ENCODE measurements at regions not wholly inside any gene's neighbourhood (a gene's known extent, or its start where the extent isn't known, plus 50 kb on each side); places are given as distances from the start of the nearest gene placed in this dataset.

DNA sequence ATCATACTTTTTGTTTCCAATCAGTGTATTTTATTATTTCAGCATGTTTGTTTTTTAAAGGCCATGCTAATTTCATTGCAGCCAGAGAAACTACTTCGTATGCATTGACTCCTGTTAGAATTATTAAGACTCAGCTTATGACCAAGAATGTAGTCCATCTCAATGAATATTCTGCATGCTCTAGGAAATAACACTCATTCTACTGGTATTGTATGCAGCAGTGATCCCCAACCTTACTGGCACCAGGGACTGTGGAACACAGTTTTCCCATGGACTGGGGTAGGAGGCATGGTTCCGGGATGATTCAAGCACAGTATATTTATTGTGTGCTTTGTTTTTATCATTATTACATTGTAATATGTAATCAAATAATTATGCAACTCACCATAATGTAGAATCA lies 356.9 kb downstream of the DSEL start:
- peaks cover 1% of the 10 kb centered on the region for H3K27me3 Mint-ChIP-seq (ENCODE audit: low read depth)
- no peaks in the 10 kb centered on the region for H3K36me3 Mint-ChIP-seq (ENCODE audit: low read depth)
- TF ChIP-seq, protein P1, sequence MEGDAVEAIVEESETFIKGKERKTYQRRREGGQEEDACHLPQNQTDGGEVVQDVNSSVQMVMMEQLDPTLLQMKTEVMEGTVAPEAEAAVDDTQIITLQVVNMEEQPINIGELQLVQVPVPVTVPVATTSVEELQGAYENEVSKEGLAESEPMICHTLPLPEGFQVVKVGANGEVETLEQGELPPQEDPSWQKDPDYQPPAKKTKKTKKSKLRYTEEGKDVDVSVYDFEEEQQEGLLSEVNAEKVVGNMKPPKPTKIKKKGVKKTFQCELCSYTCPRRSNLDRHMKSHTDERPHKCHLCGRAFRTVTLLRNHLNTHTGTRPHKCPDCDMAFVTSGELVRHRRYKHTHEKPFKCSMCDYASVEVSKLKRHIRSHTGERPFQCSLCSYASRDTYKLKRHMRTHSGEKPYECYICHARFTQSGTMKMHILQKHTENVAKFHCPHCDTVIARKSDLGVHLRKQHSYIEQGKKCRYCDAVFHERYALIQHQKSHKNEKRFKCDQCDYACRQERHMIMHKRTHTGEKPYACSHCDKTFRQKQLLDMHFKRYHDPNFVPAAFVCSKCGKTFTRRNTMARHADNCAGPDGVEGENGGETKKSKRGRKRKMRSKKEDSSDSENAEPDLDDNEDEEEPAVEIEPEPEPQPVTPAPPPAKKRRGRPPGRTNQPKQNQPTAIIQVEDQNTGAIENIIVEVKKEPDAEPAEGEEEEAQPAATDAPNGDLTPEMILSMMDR (IDR thresholded peaks at IDR 0.05) = no peak
- no peak overlapping the region for H3K4me3 Mint-ChIP-seq (ENCODE audit: unreplicated experiment)
- H3K4me1 Mint-ChIP-seq (ENCODE audit: low read depth) = no peaks in the 10 kb centered on the region
- no peak for DNase-seq (ENCODE audit: low spot score)
- H3K27ac Mint-ChIP-seq (ENCODE audit: unreplicated experiment) = no peak overlapping the region
- no peaks in the 10 kb centered on the region for H3K9me3 Mint-ChIP-seq (ENCODE audit: low read depth)

DNA sequence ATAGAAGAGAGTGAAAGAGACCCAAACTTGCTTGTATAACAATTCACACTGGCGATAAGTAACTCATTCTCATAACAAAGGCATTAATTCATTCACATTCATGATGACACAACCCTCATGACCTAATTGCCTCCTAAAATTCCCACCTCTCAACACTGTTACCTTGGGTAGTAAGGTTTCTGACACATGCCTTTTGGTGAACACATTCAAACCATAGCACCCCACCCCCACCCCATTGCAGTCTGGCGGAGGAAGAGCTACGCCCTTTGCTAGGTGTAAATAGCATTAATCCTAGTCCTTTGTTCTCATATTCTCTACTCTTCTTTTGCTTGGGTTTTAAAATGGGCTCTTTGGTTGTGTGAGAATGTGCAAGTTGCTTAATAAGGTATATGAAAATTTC lies 361.5 kb downstream of the DSEL start:
- no peak overlapping the region for H3K27ac Mint-ChIP-seq (ENCODE audit: unreplicated experiment)
- no peaks in the 10 kb centered on the region for H3K4me1 Mint-ChIP-seq (ENCODE audit: low read depth)
- no peaks in the 10 kb centered on the region for H3K9me3 Mint-ChIP-seq (ENCODE audit: low read depth)
- DNase-seq (ENCODE audit: low spot score) = no peak
- H3K4me3 Mint-ChIP-seq (ENCODE audit: unreplicated experiment) = no peak overlapping the region
- TF ChIP-seq, protein P1 (IDR thresholded peaks at IDR 0.05) = no peak
- no peaks in the 10 kb centered on the region for H3K27me3 Mint-ChIP-seq (ENCODE audit: low read depth)
- no peaks in the 10 kb centered on the region for H3K36me3 Mint-ChIP-seq (ENCODE audit: low read depth)

DNA sequence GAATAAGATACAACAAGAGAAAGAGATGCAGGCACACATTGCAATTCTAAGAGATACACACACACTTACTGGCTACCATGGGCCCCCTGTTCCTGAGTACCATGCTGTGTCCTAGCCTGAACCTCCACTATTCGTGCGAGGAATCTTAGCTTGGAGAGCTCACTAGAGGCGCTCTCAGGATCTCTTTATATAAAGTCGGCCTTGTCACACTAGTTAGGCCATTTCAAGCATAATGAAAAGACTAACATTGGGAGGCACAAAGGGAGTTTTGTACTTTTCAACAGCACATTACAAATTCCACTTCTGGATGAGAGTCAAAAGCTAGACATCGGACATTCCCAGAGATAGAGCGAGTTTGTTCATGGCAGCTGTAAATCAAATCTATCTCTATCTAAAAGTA lies 365.2 kb downstream of the DSEL start:
- Mint-ChIP-seq H3K27ac (ENCODE audit: unreplicated experiment) (no peak overlapping the region), H3K4me1 (ENCODE audit: low read depth) (no peaks in the 10 kb centered on the region), H3K9me3 (ENCODE audit: low read depth) (no peaks in the 10 kb centered on the region), H3K36me3 (ENCODE audit: low read depth) (no peaks in the 10 kb centered on the region), H3K27me3 (ENCODE audit: low read depth) (no peaks in the 10 kb centered on the region), H3K4me3 (ENCODE audit: unreplicated experiment) (no peak overlapping the region)
- TF ChIP-seq, protein P1 (IDR thresholded peaks at IDR 0.05) = no peak
- no peak for DNase-seq (ENCODE audit: low spot score)

DNA sequence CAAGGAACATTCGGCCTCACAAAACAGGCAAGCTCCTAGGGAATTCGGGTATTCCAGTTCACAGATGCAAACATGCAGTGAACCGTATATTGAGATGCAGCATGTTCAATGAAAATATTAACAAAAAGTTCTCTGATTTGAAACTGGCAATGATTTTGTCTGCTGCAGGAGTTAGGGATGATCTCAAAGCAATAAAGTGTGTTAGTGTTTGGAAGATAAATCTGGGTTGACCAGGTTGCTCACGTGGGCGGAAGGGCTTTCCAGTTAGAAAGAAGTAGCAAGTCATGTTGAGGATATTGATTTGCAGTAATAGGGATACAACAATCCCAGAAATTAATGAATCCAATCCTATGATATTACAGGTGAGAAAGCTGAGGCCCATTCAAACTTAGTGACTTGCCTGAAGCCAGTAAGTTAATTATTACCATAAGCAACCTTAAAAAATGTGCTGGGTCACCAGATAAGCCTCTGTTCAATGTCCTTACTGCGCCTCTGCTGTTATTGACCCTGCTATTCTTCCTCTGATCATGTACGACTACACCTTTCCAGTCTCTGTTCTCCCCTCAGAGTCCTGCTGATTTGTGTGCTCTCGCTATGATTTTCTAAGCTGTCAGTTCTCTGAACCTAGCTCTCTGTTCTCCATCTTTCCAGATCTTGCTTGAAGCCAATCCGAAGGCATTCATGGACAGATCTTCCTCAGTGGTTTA lies 370.8 kb downstream of the DSEL start:
- TF ChIP-seq, protein P1 (IDR thresholded peaks at IDR 0.05) = no peak
- H3K4me3 Mint-ChIP-seq (ENCODE audit: unreplicated experiment) = no peak overlapping the region
- no peak overlapping the region for H3K27ac Mint-ChIP-seq (ENCODE audit: unreplicated experiment)

DNA sequence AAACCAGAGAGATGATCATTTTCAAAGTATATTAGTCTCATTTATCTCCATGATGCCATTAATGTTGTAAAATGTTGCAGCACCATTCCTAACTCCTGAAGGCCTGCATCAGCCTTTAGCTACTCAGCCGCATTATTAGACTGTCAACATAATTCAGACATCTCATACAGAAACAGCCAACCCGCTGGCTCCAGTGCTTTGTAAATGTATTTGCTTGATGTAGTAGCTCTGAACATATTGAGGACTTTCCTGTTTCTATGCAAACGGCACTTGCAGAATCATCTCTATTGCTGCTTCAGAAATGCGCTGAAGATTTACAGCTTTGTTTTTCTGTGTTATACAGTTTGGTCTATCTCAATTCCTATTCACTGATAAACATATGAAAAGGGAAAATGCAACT lies 372.2 kb downstream of the DSEL start:
- TF ChIP-seq, protein P1 (IDR thresholded peaks at IDR 0.05) = no peak
- no peak overlapping the region for H3K27ac Mint-ChIP-seq (ENCODE audit: unreplicated experiment)
- H3K9me3 Mint-ChIP-seq (ENCODE audit: low read depth) = no peaks in the 10 kb centered on the region

More for the DNA sequence above, 370.8 kb downstream of the DSEL start:
- Mint-ChIP-seq H3K4me1 (ENCODE audit: low read depth) (no peaks in the 10 kb centered on the region), H3K9me3 (ENCODE audit: low read depth) (no peaks in the 10 kb centered on the region), H3K27me3 (ENCODE audit: low read depth) (no peaks in the 10 kb centered on the region), H3K36me3 (ENCODE audit: low read depth) (no peaks in the 10 kb centered on the region)
- no peak for DNase-seq (ENCODE audit: low spot score)

More for the DNA sequence above, 372.2 kb downstream of the DSEL start:
- H3K27me3 Mint-ChIP-seq (ENCODE audit: low read depth) = no peaks in the 10 kb centered on the region
- no peak for DNase-seq (ENCODE audit: low spot score)
- H3K4me1 Mint-ChIP-seq (ENCODE audit: low read depth) = no peaks in the 10 kb centered on the region
- no peaks in the 10 kb centered on the region for H3K36me3 Mint-ChIP-seq (ENCODE audit: low read depth)
- no peak overlapping the region for H3K4me3 Mint-ChIP-seq (ENCODE audit: unreplicated experiment)

Measured in chondrocyte (in vitro differentiated cells).